ENCODE measurements at regions not wholly inside any gene's neighbourhood (a gene's known extent, or its start where the extent isn't known, plus 50 kb on each side); places are given as distances from the start of the nearest gene placed in this dataset.
A peak's percentile ranks its signal among the peaks of the same experiment; 100 is the strongest.

DNA sequence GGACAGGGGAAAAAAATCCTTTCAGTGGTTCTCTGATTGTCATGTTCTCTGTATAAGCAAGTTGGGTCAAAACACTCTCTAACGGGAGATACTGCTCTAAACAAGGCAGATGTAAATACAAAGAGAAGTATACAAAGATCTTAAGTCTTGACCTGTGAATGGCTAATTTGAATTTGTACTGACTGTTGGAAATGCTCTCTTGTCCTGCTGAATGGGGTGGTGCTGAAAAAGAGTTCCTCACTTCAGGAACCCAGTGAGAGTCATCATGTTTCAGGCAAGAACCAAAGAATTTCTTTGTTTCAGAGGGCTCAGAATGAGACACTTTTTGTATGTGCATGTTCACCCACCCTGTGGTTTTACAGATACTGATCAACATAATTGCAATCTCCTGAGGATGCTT, 461.0 kb downstream of the NR2F1-AS1 start:
- Histone ChIP-seq H3K4me3 (no peak overlapping the region), H3K36me3 (no peaks in the 10 kb centered on the region), H3K9me3 (no peaks in the 10 kb centered on the region), H3K27ac (no peak overlapping the region), H3K27me3 (no peaks in the 10 kb centered on the region), H3K4me1 (peaks cover 0 to 5% (median 0%) of the 10 kb centered on the region in 12 donors)
- DNase-seq = no peak
- no peak for ATAC-seq
- WGBS, 4 donors = 78 to 96% (median 87%) methylated on average over 1 of the region's 1 CpG
- TF ChIP-seq, protein P1, sequence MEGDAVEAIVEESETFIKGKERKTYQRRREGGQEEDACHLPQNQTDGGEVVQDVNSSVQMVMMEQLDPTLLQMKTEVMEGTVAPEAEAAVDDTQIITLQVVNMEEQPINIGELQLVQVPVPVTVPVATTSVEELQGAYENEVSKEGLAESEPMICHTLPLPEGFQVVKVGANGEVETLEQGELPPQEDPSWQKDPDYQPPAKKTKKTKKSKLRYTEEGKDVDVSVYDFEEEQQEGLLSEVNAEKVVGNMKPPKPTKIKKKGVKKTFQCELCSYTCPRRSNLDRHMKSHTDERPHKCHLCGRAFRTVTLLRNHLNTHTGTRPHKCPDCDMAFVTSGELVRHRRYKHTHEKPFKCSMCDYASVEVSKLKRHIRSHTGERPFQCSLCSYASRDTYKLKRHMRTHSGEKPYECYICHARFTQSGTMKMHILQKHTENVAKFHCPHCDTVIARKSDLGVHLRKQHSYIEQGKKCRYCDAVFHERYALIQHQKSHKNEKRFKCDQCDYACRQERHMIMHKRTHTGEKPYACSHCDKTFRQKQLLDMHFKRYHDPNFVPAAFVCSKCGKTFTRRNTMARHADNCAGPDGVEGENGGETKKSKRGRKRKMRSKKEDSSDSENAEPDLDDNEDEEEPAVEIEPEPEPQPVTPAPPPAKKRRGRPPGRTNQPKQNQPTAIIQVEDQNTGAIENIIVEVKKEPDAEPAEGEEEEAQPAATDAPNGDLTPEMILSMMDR (IDR thresholded peaks at IDR 0.05) = no peak
- TF ChIP-seq POLR2A (IDR thresholded peaks at IDR 0.05) = no peak
- intact Hi-C loops (cut with DNase I) = no loop called here

DNA sequence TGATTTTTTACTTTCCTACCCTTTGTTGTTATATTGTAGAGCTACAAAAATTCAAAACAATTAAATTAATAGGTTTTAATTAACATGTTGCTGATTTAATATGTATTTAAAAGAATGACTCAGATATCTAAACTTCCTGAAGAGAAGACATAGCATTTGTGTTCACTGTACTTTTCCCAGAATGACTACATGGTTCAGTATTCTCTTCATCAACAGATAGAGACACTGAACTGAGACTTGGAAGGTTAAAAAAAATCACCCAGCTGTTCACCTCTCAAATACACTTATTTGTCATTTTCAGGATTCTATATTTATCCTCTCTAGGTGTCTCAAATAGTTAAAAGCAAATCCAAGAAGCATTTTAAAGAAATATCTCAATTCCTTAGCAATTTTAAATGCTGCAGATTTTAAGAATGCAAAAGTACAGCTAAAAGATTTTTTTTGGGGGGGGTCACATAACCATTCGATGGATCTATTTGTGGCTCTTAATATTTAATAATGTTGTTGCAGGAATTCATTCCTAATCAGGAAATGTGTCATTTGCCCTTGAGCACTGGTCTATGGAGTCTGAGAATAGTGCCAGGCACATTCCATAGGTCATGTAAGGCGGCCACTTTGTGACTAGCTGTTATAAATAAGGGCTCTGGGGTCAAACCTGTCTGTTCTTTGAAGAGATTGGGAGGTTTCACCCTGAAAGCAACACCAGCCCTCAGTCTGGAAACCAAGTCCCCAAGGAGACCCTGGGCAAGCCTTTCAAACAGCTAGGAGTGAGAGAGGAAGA, 463.1 kb downstream of the NR2F1-AS1 start:
- intact Hi-C loops (cut with DNase I) = no loop called here
- TF ChIP-seq, protein P1 (IDR thresholded peaks at IDR 0.05) = no peak
- no peak for TF ChIP-seq POLR2A (IDR thresholded peaks at IDR 0.05)
- Histone ChIP-seq H3K4me3 (no peak overlapping the region), H3K27me3 (no peaks in the 10 kb centered on the region), H3K9me3 (no peaks in the 10 kb centered on the region), H3K4me1 (peaks cover 0 to 5% (median 0%) of the 10 kb centered on the region in 12 donors), H3K27ac (no peak overlapping the region), H3K36me3 (no peaks in the 10 kb centered on the region)
- DNase-seq = no peak
- peak in 3 of 4 donors; percentile 59 to 69 (median 60) for ATAC-seq
- WGBS, 4 donors = 25 to 42% (median 28%) methylated on average over 2 of the region's 2 CpGs

DNA sequence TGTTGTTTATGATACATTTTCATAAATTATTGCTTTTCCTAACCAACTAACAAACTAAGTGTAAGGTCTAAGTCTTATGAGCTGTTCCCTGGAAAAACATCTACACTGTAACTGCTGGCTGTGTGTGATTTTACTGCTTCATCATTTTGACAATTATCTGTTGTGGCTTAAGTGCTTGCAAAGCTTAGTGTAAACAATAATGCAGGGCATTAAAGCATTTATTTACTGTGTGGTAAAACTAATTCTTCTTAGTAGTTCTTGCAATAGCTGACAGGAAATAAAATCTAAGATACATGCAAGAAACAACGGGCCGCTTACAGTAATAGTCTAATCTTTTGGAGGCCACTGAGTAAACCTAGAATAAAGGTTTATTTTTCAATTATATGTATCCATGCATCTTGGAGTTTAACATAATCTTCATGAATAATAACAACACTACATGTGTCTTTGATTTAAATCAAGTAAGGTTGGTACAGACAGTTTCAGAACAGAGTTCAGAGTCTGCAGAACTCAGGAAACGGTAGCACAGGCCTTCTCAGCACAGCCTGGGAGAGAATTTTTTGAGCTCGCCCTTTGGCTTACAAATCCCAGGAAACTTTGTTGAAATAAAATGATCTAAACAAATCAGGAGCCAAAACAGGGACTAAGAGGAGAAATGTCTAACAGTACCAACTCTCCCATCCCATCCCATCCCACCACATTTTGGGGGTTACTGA, 473.1 kb downstream of the NR2F1-AS1 start:
- DNase-seq = no peak
- Histone ChIP-seq H3K27ac (no peak overlapping the region), H3K4me1 (no peaks in the 10 kb centered on the region), H3K9me3 (no peaks in the 10 kb centered on the region), H3K4me3 (no peak overlapping the region), H3K36me3 (no peaks in the 10 kb centered on the region), H3K27me3 (no peaks in the 10 kb centered on the region)
- no peak for TF ChIP-seq POLR2A (IDR thresholded peaks at IDR 0.05)
- TF ChIP-seq, protein P1 (IDR thresholded peaks at IDR 0.05) = no peak
- intact Hi-C loops (cut with DNase I) = no loop called here
- ATAC-seq = no peak
- 67 to 78% (median 74%) methylated on average over 4 of the region's 4 CpGs for WGBS, 4 donors

DNA sequence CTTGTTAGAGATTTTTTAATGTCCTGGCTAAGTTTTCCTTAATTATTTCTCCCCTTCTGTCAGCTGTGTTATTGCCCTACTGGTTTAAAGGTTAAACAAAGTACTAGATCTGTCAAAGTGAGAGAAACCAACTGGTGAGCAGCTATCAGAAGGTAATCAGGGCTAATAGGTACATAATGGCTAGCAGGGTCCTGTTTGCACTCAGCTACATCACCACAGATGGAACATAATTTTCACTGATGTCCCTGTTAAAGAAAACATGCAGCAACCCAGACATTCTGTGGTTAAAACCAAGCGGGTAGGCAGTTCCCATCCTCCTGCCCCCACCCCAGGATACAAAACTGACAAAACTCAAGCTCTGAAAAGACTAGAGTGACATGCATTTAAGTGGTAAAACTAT, 473.9 kb downstream of the NR2F1-AS1 start:
- ATAC-seq = no peak
- no peak for TF ChIP-seq POLR2A (IDR thresholded peaks at IDR 0.05)
- TF ChIP-seq, protein P1 (IDR thresholded peaks at IDR 0.05) = no peak
- Histone ChIP-seq H3K36me3 (no peaks in the 10 kb centered on the region), H3K27me3 (no peaks in the 10 kb centered on the region), H3K27ac (no peak overlapping the region), H3K4me3 (no peak overlapping the region), H3K4me1 (no peaks in the 10 kb centered on the region), H3K9me3 (no peaks in the 10 kb centered on the region)
- 57 to 78% (median 64%) methylated on average over 1 of the region's 1 CpG for WGBS, 4 donors
- intact Hi-C loops (cut with DNase I) = no loop called here
- DNase-seq = no peak

All from heart left ventricle (tissue), 16 donors.